Panc1 (cell line): ENCODE measurements at regions not wholly inside any gene's neighbourhood (a gene's known extent, or its start where the extent isn't known, plus 50 kb on each side); places are given as distances from the start of the nearest gene placed in this dataset.

Source experiments
- CTCF ChIP-seq: fragments of 450-650 bp; IDR thresholded peaks from 2 replicates; pipeline ENCODE4 v1.5.1; 2017; ENCODE audit warnings: mild to moderate bottlenecking
- POLR2AphosphoS5 ChIP-seq: IDR thresholded peaks from 2 replicates; pipeline ENCODE4 v1.6.1; 2012; ENCODE audit warnings: mild to moderate bottlenecking, low read depth, low read length, moderate library complexity
- TF ChIP-seq, protein P1 (sequence below), 2 experiments: IDR thresholded peaks; 2 replicates each; pipeline ENCODE4 v1.6.1; 2011 to 2012; ENCODE audit warnings: low read depth in 2 of 2, control low read depth in 1 of 2, low read length in 1 of 2, mild to moderate bottlenecking in 1 of 2, moderate library complexity in 1 of 2; ENCODE audit not compliant: insufficient read depth in 1 of 2

- TF ChIP-seq CTCF = no peak
- no peak for TF ChIP-seq POLR2AphosphoS5
- TF ChIP-seq, protein P1, sequence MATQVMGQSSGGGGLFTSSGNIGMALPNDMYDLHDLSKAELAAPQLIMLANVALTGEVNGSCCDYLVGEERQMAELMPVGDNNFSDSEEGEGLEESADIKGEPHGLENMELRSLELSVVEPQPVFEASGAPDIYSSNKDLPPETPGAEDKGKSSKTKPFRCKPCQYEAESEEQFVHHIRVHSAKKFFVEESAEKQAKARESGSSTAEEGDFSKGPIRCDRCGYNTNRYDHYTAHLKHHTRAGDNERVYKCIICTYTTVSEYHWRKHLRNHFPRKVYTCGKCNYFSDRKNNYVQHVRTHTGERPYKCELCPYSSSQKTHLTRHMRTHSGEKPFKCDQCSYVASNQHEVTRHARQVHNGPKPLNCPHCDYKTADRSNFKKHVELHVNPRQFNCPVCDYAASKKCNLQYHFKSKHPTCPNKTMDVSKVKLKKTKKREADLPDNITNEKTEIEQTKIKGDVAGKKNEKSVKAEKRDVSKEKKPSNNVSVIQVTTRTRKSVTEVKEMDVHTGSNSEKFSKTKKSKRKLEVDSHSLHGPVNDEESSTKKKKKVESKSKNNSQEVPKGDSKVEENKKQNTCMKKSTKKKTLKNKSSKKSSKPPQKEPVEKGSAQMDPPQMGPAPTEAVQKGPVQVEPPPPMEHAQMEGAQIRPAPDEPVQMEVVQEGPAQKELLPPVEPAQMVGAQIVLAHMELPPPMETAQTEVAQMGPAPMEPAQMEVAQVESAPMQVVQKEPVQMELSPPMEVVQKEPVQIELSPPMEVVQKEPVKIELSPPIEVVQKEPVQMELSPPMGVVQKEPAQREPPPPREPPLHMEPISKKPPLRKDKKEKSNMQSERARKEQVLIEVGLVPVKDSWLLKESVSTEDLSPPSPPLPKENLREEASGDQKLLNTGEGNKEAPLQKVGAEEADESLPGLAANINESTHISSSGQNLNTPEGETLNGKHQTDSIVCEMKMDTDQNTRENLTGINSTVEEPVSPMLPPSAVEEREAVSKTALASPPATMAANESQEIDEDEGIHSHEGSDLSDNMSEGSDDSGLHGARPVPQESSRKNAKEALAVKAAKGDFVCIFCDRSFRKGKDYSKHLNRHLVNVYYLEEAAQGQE (IDR thresholded peaks at IDR 0.05; ENCODE audit: insufficient read depth in 1 of 2, low read depth in 2 of 2, low read length in 1 of 2) = no peak
Measured at GRCh38 chr15:29432191-29433049, 162.8 kb upstream of the NSMCE3 start.
